Liver (tissue), 7 donors: ENCODE measurements at regions not wholly inside any gene's neighbourhood (a gene's known extent, or its start where the extent isn't known, plus 50 kb on each side); places are given as distances from the start of the nearest gene placed in this dataset.

Source experiments
- DNase-seq: peaks from one replicate; pipeline ENCODE4 v3.0.0-alpha.2; 2017; ENCODE audit warnings: low spot score
- H3K27ac ChIP-seq, 2 donors: one replicate each; pipeline ENCODE4 v1.7.0; 2013; ENCODE audit warnings: inconsistent platforms in 2 of 2, low read length in 2 of 2, control low read depth in 1 of 2, low read depth in 1 of 2, mild to moderate bottlenecking in 1 of 2
- H3K27me3 ChIP-seq, 4 donors: one replicate each; pipeline versions ENCODE4 v1.6.1 to v1.7.0; 2013; ENCODE audit warnings: low read length in 3 of 4, inconsistent platforms in 1 of 4, mild to moderate bottlenecking in 1 of 4, moderate library complexity in 1 of 4; ENCODE audit not compliant: control insufficient read depth in 4 of 4, insufficient read depth in 4 of 4
- H3K36me3 ChIP-seq, 4 donors: one replicate each; pipeline versions ENCODE4 v1.6.1 to v1.7.0; 2013; ENCODE audit warnings: low read length in 3 of 4, mild to moderate bottlenecking in 3 of 4, low read depth in 1 of 4, moderate library complexity in 1 of 4; ENCODE audit not compliant: control insufficient read depth in 4 of 4, insufficient read depth in 3 of 4
- H3K4me1 ChIP-seq, 4 donors: one replicate each; pipeline versions ENCODE4 v1.6.1 to v1.7.0; 2013; ENCODE audit warnings: low read length in 3 of 4, mild to moderate bottlenecking in 3 of 4, moderate library complexity in 1 of 4; ENCODE audit not compliant: control insufficient read depth in 4 of 4, insufficient read depth in 4 of 4
- H3K4me3 ChIP-seq, 3 donors: one replicate each; pipeline versions ENCODE4 v1.6.1 to v1.7.0; 2013; ENCODE audit warnings: low read length in 3 of 3, control low read depth in 1 of 3, low read depth in 1 of 3, mild to moderate bottlenecking in 1 of 3
- H3K9ac ChIP-seq, 2 donors: one replicate each; pipeline ENCODE4 v1.7.0; 2013; ENCODE audit warnings: low read length in 2 of 2, mild to moderate bottlenecking in 2 of 2, moderate library complexity in 2 of 2, control low read depth in 1 of 2, low read depth in 1 of 2
- H3K9me3 ChIP-seq, 4 donors: one replicate each; pipeline versions ENCODE4 v1.6.1 to v1.7.0; 2013; ENCODE audit warnings: low read length in 3 of 4; ENCODE audit not compliant: control insufficient read depth in 4 of 4
- ATF3 ChIP-seq: IDR thresholded peaks from 2 replicates; pipeline ENCODE4 v1.6.1; 2016; ENCODE audit warnings: antibody characterized with exemption
- EGR1 ChIP-seq, 2 donors: IDR thresholded peaks; 2 replicates each; pipeline ENCODE4 v1.6.1; 2016 to 2018; ENCODE audit warnings: antibody characterized with exemption in 2 of 2, low read depth in 2 of 2
- FOXA1 ChIP-seq: IDR thresholded peaks from 2 replicates; pipeline ENCODE4 v1.6.1; 2016; ENCODE audit warnings: antibody characterized with exemption
- GABPA ChIP-seq, 2 donors: IDR thresholded peaks in 1 of 2; conservative IDR thresholded peaks in 1 of 2; 2 replicates each; pipeline ENCODE4 v1.6.1; 2016; ENCODE audit warnings: antibody characterized with exemption in 2 of 2, mild to moderate bottlenecking in 1 of 2, moderate library complexity in 1 of 2
- HNF4A ChIP-seq, 2 donors: conservative IDR thresholded peaks; 2 replicates each; pipeline ENCODE4 v1.6.1; 2016; ENCODE audit warnings: antibody characterized with exemption in 2 of 2, mild to moderate bottlenecking in 2 of 2
- JUND ChIP-seq, 2 donors: IDR thresholded peaks; 2 replicates each; pipeline ENCODE4 v1.6.1; 2016; ENCODE audit warnings: antibody characterized with exemption in 2 of 2
- MAX ChIP-seq: IDR thresholded peaks from 2 replicates; pipeline ENCODE4 v1.6.1; 2016; ENCODE audit warnings: antibody characterized with exemption
- NR2F2 ChIP-seq: IDR thresholded peaks from 2 replicates; pipeline ENCODE4 v1.6.1; 2016; ENCODE audit warnings: antibody characterized with exemption
- REST ChIP-seq: IDR thresholded peaks from 2 replicates; pipeline ENCODE4 v1.6.1; 2016; ENCODE audit warnings: antibody characterized with exemption, mild to moderate bottlenecking
- RXRA ChIP-seq, 2 donors: IDR thresholded peaks; 2 replicates each; pipeline ENCODE4 v1.6.1; 2017 to 2018; ENCODE audit warnings: antibody characterized with exemption in 2 of 2, mild to moderate bottlenecking in 1 of 2
- SP1 ChIP-seq: IDR thresholded peaks from 2 replicates; pipeline ENCODE4 v1.6.1; 2018; ENCODE audit warnings: antibody characterized with exemption, mild to moderate bottlenecking
- TAF1 ChIP-seq: conservative IDR thresholded peaks from 2 replicates; pipeline ENCODE4 v1.6.1; 2016; ENCODE audit warnings: antibody characterized with exemption, mild to moderate bottlenecking
- YY1 ChIP-seq: IDR thresholded peaks from 2 replicates; pipeline ENCODE4 v1.6.1; 2016; ENCODE audit warnings: antibody characterized with exemption, mild to moderate bottlenecking
- ZBTB33 ChIP-seq: IDR thresholded peaks from 2 replicates; pipeline ENCODE4 v1.6.1; 2016; ENCODE audit warnings: antibody characterized with exemption
- WGBS: extraction: QIAGEN DNeasy Blood & Tissue Kit; methylation state at CpG from one replicate; pipeline ENCODE4 v1.1.7; 2013; 5-methylcytosine and 5-hydroxymethylcytosine counted together
- donor health status: healthy.
- donor health status: healthy.
- donor health status: healthy.
- donor health status: healthy.

- TF ChIP-seq ZBTB33 (no peak), NR2F2 (no peak), YY1 (no peak), EGR1 (IDR thresholded peaks at IDR 0.05; ENCODE audit: low read depth in 2 of 2) (no peak), JUND (IDR thresholded peaks at IDR 0.05) (no peak), ATF3 (no peak)
These were observed 435.5 kb downstream of the GLRX3 start (continued) for GRCh38 chr10:130571674-130572073.

- Histone ChIP-seq H3K4me3 (no peak overlapping the region), H3K4me1 (no peaks in the 10 kb centered on the region), H3K27ac (no peak overlapping the region), H3K9me3 (no peaks in the 10 kb centered on the region), H3K36me3 (no peaks in the 10 kb centered on the region), H3K9ac (no peak overlapping the region), H3K27me3 (peaks cover 0 to 3% (median 0%) of the 10 kb centered on the region in 4 donors)
- TF ChIP-seq SP1: no peak
- DNase-seq: no peak
- 63% methylated on average over 6 of the region's 6 CpGs for WGBS
These were observed 437.3 kb downstream of the GLRX3 start for GRCh38 chr10:130573446-130573845.

GRCh38 chr10:130575756-130576285, 439.6 kb downstream of the GLRX3 start:
- no peak overlapping the region for H3K27ac ChIP-seq
- peaks cover 0 to 3% (median 0%) of the 10 kb centered on the region in 4 donors for H3K27me3 ChIP-seq
- TF ChIP-seq FOXA1 (no peak), HNF4A (conservative IDR thresholded peaks at IDR 0.05) (no peak), EGR1 (IDR thresholded peaks at IDR 0.05; ENCODE audit: low read depth in 2 of 2) (no peak), JUND (IDR thresholded peaks at IDR 0.05) (no peak), RXRA (IDR thresholded peaks at IDR 0.05) (no peak), NR2F2 (no peak)
- no peaks in the 10 kb centered on the region for H3K4me1 ChIP-seq
- no peak for DNase-seq
- H3K4me3 ChIP-seq: no peak overlapping the region
- H3K36me3 ChIP-seq: no peaks in the 10 kb centered on the region
- no peak overlapping the region for H3K9ac ChIP-seq
- peaks cover 0 to 2% (median 0%) of the 10 kb centered on the region in 4 donors for H3K9me3 ChIP-seq
- WGBS: 74% methylated on average over 7 of the region's 7 CpGs

- Histone ChIP-seq H3K27ac (no peak overlapping the region), H3K9me3 (peaks cover 0 to 2% (median 0%) of the 10 kb centered on the region in 4 donors), H3K9ac (no peak overlapping the region), H3K4me1 (no peaks in the 10 kb centered on the region), H3K36me3 (no peaks in the 10 kb centered on the region), H3K27me3 (peaks cover 0 to 3% (median 0%) of the 10 kb centered on the region in 4 donors), H3K4me3 (no peak overlapping the region)
- TF ChIP-seq HNF4A (conservative IDR thresholded peaks at IDR 0.05): no peak
- no peak for TF ChIP-seq YY1
- TF ChIP-seq ATF3: no peak
- no peak for TF ChIP-seq MAX
- no peak for TF ChIP-seq REST
- no peak for TF ChIP-seq NR2F2
- no peak for TF ChIP-seq TAF1
- TF ChIP-seq GABPA (IDR thresholded peaks at IDR 0.05 in 1 of 2, conservative IDR thresholded peaks at IDR 0.05 in 1 of 2): no peak
- no peak for TF ChIP-seq SP1
- DNase-seq: no peak
- WGBS: 64% methylated on average over 8 of the region's 8 CpGs
These were observed 440.2 kb downstream of the GLRX3 start for GRCh38 chr10:130576427-130576826.
